H9 (cell line): ENCODE measurements at regions not wholly inside any gene's neighbourhood (a gene's known extent, or its start where the extent isn't known, plus 50 kb on each side); places are given as distances from the start of the nearest gene placed in this dataset.

ENCODE experiments used
- DNase-seq: peaks from one replicate; pipeline ENCODE4 v3.0.0-alpha.2; 2017
- H2AFZ ChIP-seq: one replicate; pipeline ENCODE4 v1.6.1; 2013; ENCODE audit warnings: mild to moderate bottlenecking, low read length, control low read depth, moderate library complexity
- H2AK5ac ChIP-seq: 2 replicates; pipeline ENCODE4 v1.6.1; 2013; ENCODE audit warnings: low read length, control low read depth, mixed read lengths; ENCODE audit not compliant: insufficient read length
- H2BK120ac ChIP-seq: one replicate; pipeline ENCODE4 v1.6.1; 2013; ENCODE audit warnings: low read depth, mild to moderate bottlenecking, low read length, control low read depth, inconsistent platforms; ENCODE audit not compliant: poor library complexity, severe bottlenecking
- H2BK12ac ChIP-seq: 2 replicates; pipeline ENCODE4 v1.6.1; 2013; ENCODE audit warnings: low read length, control low read depth, mixed read lengths, low read depth; ENCODE audit not compliant: insufficient read length
- H2BK15ac ChIP-seq: 2 replicates; pipeline ENCODE4 v1.6.1; 2013; ENCODE audit warnings: low read depth, low read length, control low read depth
- H2BK20ac ChIP-seq: one replicate; pipeline ENCODE4 v1.6.1; 2013; ENCODE audit warnings: low read depth, mild to moderate bottlenecking, low read length, control low read depth, inconsistent platforms; ENCODE audit not compliant: poor library complexity, severe bottlenecking
- H2BK5ac ChIP-seq: 2 replicates; pipeline ENCODE4 v1.6.1; 2013; ENCODE audit warnings: low read length, control low read depth, mixed read lengths; ENCODE audit not compliant: insufficient read length
- H3K14ac ChIP-seq: 2 replicates; pipeline ENCODE4 v1.6.1; 2013; ENCODE audit warnings: low read length, control low read depth; ENCODE audit not compliant: insufficient read depth
- H3K18ac ChIP-seq: 2 replicates; pipeline ENCODE4 v1.6.1; 2013; ENCODE audit warnings: low read depth, mild to moderate bottlenecking, mixed read lengths, low read length, control low read depth; ENCODE audit not compliant: insufficient read length
- H3K23ac ChIP-seq: 2 replicates; pipeline ENCODE4 v1.6.1; 2013; ENCODE audit warnings: low read length, control low read depth, mixed read lengths, low read depth; ENCODE audit not compliant: insufficient read length
- H3K23me2 ChIP-seq: 2 replicates; pipeline ENCODE4 v1.6.1; 2013; ENCODE audit warnings: low read depth, mild to moderate bottlenecking, mixed read lengths, low read length, control low read depth; ENCODE audit not compliant: insufficient read length, poor library complexity, severe bottlenecking
- H3K27ac ChIP-seq: 2 replicates; pipeline ENCODE4 v1.5.1; 2013; ENCODE audit warnings: low read length, control low read depth, mixed read lengths, low read depth; ENCODE audit not compliant: insufficient read length
- H3K27me3 ChIP-seq: 2 replicates; pipeline ENCODE4 v1.6.1; 2013; ENCODE audit warnings: low read length, control low read depth, inconsistent platforms; ENCODE audit not compliant: insufficient read depth
- H3K4ac ChIP-seq: 2 replicates; pipeline ENCODE4 v1.6.1; 2013; ENCODE audit warnings: low read depth, mild to moderate bottlenecking, control low read depth, inconsistent platforms, low read length, moderate library complexity
- H3K4me1 ChIP-seq: 2 replicates; pipeline ENCODE4 v1.6.1; 2013; ENCODE audit warnings: low read length, control low read depth, inconsistent platforms; ENCODE audit not compliant: insufficient read depth
- H3K4me2 ChIP-seq: 2 replicates; pipeline ENCODE4 v1.6.1; 2013; ENCODE audit warnings: low read length, control low read depth, mixed read lengths; ENCODE audit not compliant: insufficient read length, insufficient read depth
- H3K56ac ChIP-seq: 2 replicates; pipeline ENCODE4 v1.6.1; 2013; ENCODE audit warnings: low read depth, mild to moderate bottlenecking, mixed read lengths, low read length, control low read depth; ENCODE audit not compliant: insufficient read length
- H3K79me1 ChIP-seq: 2 replicates; pipeline ENCODE4 v1.6.1; 2013; ENCODE audit warnings: low read depth, mild to moderate bottlenecking, moderate library complexity, low read length, control low read depth, inconsistent platforms; ENCODE audit not compliant: insufficient read depth, poor library complexity, severe bottlenecking
- H3K79me2 ChIP-seq: 2 replicates; pipeline ENCODE4 v1.6.1; 2013; ENCODE audit warnings: low read length, control low read depth, inconsistent platforms; ENCODE audit not compliant: insufficient read depth
- H3K9ac ChIP-seq: 2 replicates; pipeline ENCODE4 v1.6.1; 2013; ENCODE audit warnings: low read length, control low read depth, mixed read lengths; ENCODE audit not compliant: insufficient read length; ENCODE audit errors: extremely low read depth
- H3K9me3 ChIP-seq: one replicate; pipeline ENCODE4 v1.6.1; 2013; ENCODE audit warnings: low read depth, low read length, inconsistent platforms; ENCODE audit not compliant: control insufficient read depth
- H3T11ph ChIP-seq: one replicate; pipeline ENCODE4 v1.6.1; 2013; ENCODE audit warnings: mild to moderate bottlenecking, low read length, control low read depth, inconsistent platforms
- H4K20me1 ChIP-seq: one replicate; pipeline ENCODE4 v1.6.1; 2013; ENCODE audit not compliant: control insufficient read depth, insufficient read length, insufficient read depth
- H4K5ac ChIP-seq: 2 replicates; pipeline ENCODE4 v1.6.1; 2013; ENCODE audit warnings: low read depth, mild to moderate bottlenecking, mixed read lengths, low read length, control low read depth; ENCODE audit not compliant: insufficient read length
- H4K8ac ChIP-seq: replicated peaks from 2 replicates; pipeline ENCODE4 v1.6.1; 2013; ENCODE audit warnings: low read length, control low read depth, mixed read lengths, low read depth; ENCODE audit not compliant: insufficient read length
- H4K91ac ChIP-seq: 2 replicates; pipeline ENCODE4 v1.6.1; 2013; ENCODE audit warnings: low read depth, mild to moderate bottlenecking, moderate library complexity, mixed read lengths, low read length, control low read depth; ENCODE audit not compliant: insufficient read length
- H3K27ac Mint-ChIP-seq, 3 experiments: 2 replicates in 2 of 3; 3 replicates in 1 of 3; pipeline ENCODE4 v1.8.0; 2020 to 2021; ENCODE audit warnings: mixed read lengths in 3 of 3, mild to moderate bottlenecking in 1 of 3, moderate library complexity in 1 of 3
- H3K27me3 Mint-ChIP-seq: 2 replicates; pipeline ENCODE4 v1.8.0; 2021; ENCODE audit warnings: low read depth, mild to moderate bottlenecking, moderate library complexity, mixed read lengths
- H3K36me3 Mint-ChIP-seq, 3 experiments: 2 replicates in 2 of 3; 3 replicates in 1 of 3; pipeline ENCODE4 v1.8.0; 2020 to 2021; ENCODE audit warnings: low read depth in 3 of 3, mixed read lengths in 3 of 3; ENCODE audit not compliant: insufficient read depth in 1 of 3
- H3K4me1 Mint-ChIP-seq, 2 experiments: 2 replicates each; pipeline ENCODE4 v1.8.0; 2020; ENCODE audit warnings: mixed read lengths in 2 of 2
- H3K4me3 Mint-ChIP-seq, 2 experiments: 2 replicates in 1 of 2; 3 replicates in 1 of 2; pipeline ENCODE4 v1.8.0; 2020 to 2021; ENCODE audit warnings: mild to moderate bottlenecking in 2 of 2, mixed read lengths in 2 of 2, moderate library complexity in 1 of 2
- H3K9me3 Mint-ChIP-seq, 2 experiments: 2 replicates in 1 of 2; 3 replicates in 1 of 2; pipeline ENCODE4 v1.8.0; 2020; ENCODE audit warnings: mild to moderate bottlenecking in 2 of 2, mixed read lengths in 2 of 2, moderate library complexity in 1 of 2
- WGBS: extraction: QIAGEN DNeasy Blood & Tissue Kit; methylation state at CpG from one replicate; pipeline ENCODE4 v1.1.7; 2013; ENCODE audit warnings: missing lambda C conversion rate, low lambda C conversion rate, mixed read lengths; ENCODE audit not compliant: insufficient read length; ENCODE audit errors: extremely low coverage; 5-methylcytosine and 5-hydroxymethylcytosine counted together
- TF ChIP-seq, protein P1 (sequence below): fragments of 200-600 bp; sonication (generic); conservative IDR thresholded peaks from 3 replicates; pipeline ENCODE4 v1.8.0; 2021; ENCODE audit warnings: antibody characterized with exemption, mild to moderate bottlenecking

GRCh38 chr12:131332224-131332623 is 378.5 kb downstream of the ADGRD1 start:
- no peak overlapping the region for H3K9ac ChIP-seq
- H3K23ac ChIP-seq = no peak overlapping the region
- H2BK12ac ChIP-seq = no peak overlapping the region
- no peaks in the 10 kb centered on the region for H3K9me3 ChIP-seq
- Mint-ChIP-seq H3K27me3 (peaks cover under 1% of the 10 kb centered on the region), H3K9me3 (peaks cover 3 to 13% of the 10 kb centered on the region in 2 experiments), H3K4me1 (peaks cover 25 to 33% of the 10 kb centered on the region in 2 experiments), H3K4me3 (no peak overlapping the region), H3K36me3 (peaks cover 0 to under 1% (median 0%) of the 10 kb centered on the region in 3 experiments; a peak in 3 of 7 replicates), H3K27ac (peak overlapping the region in 1 of 3 experiments; percentile 50; a peak in 2 of 7 replicates)
- H2BK120ac ChIP-seq = no peak overlapping the region
- no peak overlapping the region for H4K91ac ChIP-seq
- no peak overlapping the region for H3K14ac ChIP-seq
- no CpG with 5 or more reads among the region's 12 CpGs for WGBS
- no peaks in the 10 kb centered on the region for H3K27me3 ChIP-seq
- no peak overlapping the region for H2AK5ac ChIP-seq
- no peaks in the 10 kb centered on the region for H3K79me2 ChIP-seq
- no peaks in the 10 kb centered on the region for H3K23me2 ChIP-seq
- H3K4me1 ChIP-seq = no peaks in the 10 kb centered on the region
- H4K20me1 ChIP-seq = no peaks in the 10 kb centered on the region
- no peak overlapping the region for H3K27ac ChIP-seq
- TF ChIP-seq, protein P1, sequence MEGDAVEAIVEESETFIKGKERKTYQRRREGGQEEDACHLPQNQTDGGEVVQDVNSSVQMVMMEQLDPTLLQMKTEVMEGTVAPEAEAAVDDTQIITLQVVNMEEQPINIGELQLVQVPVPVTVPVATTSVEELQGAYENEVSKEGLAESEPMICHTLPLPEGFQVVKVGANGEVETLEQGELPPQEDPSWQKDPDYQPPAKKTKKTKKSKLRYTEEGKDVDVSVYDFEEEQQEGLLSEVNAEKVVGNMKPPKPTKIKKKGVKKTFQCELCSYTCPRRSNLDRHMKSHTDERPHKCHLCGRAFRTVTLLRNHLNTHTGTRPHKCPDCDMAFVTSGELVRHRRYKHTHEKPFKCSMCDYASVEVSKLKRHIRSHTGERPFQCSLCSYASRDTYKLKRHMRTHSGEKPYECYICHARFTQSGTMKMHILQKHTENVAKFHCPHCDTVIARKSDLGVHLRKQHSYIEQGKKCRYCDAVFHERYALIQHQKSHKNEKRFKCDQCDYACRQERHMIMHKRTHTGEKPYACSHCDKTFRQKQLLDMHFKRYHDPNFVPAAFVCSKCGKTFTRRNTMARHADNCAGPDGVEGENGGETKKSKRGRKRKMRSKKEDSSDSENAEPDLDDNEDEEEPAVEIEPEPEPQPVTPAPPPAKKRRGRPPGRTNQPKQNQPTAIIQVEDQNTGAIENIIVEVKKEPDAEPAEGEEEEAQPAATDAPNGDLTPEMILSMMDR = no peak
- no peak for DNase-seq
- H3T11ph ChIP-seq = no peak overlapping the region
- no peak overlapping the region for H3K18ac ChIP-seq
- H2BK20ac ChIP-seq = no peak overlapping the region
- no peak overlapping the region for H4K8ac ChIP-seq
- no peak overlapping the region for H2BK15ac ChIP-seq
- no peak overlapping the region for H3K56ac ChIP-seq
- H3K79me1 ChIP-seq = no peaks in the 10 kb centered on the region
- no peak overlapping the region for H4K5ac ChIP-seq
- H3K4me2 ChIP-seq = no peak overlapping the region
- H2AFZ ChIP-seq = no peak overlapping the region
- H3K4ac ChIP-seq = no peak overlapping the region
- H2BK5ac ChIP-seq = no peak overlapping the region
